ENCODE measurements at regions not wholly inside any gene's neighbourhood (a gene's known extent, or its start where the extent isn't known, plus 50 kb on each side); places are given as distances from the start of the nearest gene placed in this dataset.

DNA sequence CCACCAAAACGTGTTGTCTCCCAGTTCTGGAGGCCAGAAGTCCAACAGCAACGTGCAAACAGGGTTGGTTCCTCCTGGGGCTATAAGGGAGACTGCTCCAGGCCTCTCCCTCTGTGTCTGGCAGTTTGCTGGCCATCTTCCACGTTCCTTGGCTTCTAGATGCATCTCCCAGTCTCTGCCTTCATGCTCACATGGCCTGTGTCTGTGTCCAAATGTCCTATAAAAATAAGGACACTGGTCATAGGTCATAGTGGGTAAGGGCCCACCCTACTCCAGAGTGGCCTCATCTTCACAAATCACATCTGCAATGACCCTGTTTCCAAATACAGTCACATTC, 69.4 kb upstream of the TAF1B start:
- DNase-seq = no peak

GRCh38 chr2:9774266-9774665, 69.0 kb upstream of the TAF1B start:
- DNase-seq = no peak

GRCh38 chr2:9775351-9775750, 67.9 kb upstream of the TAF1B start:
- no peak for DNase-seq

DNA sequence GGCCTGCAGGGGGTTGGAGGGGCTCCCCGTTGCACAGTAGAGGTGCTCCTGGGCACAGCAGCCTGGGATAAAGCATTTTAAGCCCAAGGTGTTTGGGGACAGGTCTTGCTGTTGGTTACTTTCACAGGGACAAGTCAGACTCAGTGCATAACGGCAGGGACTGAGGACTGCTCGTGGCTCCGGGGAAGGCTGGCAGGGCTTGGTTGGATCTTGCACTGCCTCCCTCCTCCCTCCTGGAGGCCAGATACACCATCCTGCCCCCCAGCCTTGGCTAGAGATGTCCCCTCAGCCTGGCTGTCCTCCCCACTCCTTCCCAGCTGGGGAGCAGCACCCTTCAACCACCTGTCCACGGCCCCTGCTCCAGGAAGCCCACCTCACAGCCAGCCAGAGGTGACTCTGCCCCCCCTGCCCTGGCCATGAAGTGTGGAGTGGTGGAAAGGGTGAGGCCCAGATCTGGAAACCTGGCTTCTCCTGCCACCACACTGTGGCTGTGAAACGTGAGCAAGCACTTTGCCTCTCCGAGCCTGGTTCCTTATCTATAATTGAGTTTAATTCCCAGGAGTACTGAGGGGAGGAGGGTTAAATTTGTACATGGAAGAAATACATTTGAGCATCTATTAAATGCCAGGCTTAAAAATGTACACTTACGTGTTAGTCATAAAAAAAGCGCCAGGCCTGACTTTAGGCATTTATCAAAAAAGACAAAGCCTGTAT, 67.1 kb upstream of the TAF1B start:
- no peak for DNase-seq

DNA sequence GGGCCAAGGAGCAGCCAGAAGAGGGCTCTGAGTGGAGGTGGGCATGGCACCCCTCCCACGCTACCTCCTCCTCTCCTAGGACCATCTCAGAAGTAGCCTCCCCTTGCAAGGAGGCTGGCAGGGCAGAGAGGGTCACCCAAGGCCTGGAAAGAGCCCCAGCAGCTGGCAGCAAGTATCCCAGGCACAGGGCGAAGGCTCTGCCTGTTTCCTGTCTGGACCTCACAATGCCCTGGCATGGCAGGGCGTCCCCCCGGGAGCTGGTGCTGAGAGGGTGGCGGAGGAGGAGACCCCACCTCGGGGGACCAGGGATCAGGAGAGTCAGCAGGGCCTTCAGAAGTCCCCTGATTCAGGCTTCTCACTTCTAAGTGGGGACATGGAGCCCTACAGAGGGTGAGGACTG, 66.2 kb upstream of the TAF1B start:
- DNase-seq = no peak

DNA sequence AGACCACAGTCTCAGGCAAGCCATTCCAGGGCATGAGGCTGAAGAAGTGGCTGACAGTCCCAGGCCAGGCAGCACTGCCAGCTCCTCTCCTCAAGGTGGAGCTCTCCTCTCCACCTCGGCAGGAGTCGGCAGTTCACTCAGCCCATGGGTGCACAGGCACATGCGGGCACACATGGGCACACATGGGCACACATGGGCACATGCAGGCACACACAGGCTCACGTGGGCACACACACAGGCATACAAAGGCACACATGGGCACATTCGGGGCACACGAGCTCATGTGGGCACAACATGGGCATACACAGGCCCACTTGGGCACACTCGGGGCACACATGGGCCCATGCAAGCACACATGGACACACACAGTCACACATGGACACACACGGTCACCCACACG, 65.3 kb upstream of the TAF1B start:
- no peak for DNase-seq

- no peak for DNase-seq
Measured at GRCh38 chr2:9778471-9779316, 64.6 kb upstream of the TAF1B start.

- DNase-seq = peak; percentile 58
Measured at GRCh38 chr2:9779596-9780264, 63.5 kb upstream of the TAF1B start.

DNA sequence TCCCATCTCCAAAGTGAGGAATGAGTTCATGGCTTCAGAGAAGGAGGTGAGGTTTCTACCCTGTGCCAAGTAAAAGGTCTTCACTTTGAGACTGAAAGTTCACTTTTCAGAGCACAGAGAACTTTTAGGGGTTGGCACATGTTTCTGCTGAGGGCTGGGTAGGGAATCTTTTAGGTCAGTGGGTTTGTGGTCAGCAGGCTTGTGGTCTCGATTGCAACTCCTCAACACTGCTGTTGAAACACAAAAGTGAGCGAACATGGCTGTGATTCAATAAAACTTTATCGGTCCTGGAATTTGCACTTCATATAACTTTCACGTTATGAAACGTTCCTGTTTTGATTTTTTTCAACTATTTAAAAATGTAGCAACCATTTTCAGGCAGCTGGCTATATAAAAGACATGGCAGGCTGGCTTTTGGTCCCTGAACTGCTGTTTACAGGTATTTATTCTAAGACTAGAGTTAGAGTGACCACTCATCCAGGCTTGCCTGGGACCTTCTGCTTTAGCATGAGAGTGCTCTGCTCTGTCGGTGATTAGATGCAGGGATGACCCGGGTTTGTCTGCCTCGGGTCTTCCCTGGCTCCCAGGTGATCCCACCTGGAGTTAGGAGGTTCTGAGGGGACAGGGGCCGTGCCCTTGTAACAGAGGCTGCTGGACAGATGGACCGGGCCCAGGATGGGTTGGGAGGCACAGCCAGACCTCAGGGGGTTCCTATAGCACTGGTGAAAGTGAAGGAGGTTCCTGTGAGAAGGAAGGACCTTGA, 62.7 kb upstream of the TAF1B start:
- peak; percentile 55 for DNase-seq

GRCh38 chr2:9781252-9781651, 62.0 kb upstream of the TAF1B start:
- DNase-seq = no peak

DNA sequence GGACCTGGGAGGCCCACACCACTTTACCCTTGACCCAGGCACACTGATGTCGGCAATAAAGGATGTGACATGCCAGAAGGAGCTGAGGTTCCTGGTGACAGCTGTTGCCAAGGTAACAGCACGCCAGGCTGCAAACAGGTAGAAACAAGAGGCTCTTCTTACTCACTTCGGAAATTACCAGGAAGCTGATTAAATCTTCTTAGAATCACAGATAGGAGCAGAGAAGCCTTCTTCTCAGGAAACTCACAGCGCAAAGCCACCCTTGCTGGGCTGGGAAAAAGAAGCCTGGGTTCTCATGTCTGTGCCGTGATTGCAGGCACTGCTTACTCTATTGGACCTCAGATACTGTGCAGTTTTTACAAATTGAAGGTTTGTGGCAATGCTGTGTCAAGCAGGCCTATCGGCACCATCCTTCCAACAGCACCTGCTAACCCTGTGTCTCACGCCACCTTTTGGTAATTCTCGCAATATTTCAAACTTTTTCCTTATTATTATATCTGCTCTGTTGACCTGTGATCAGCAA, 61.0 kb upstream of the TAF1B start:
- DNase-seq = peak; percentile 86

- DNase-seq = no peak
Measured at GRCh38 chr2:9789371-9789770, 53.9 kb upstream of the TAF1B start.

- DNase-seq = no peak
Measured at GRCh38 chr2:9790702-9791225, 52.5 kb upstream of the TAF1B start.

DNA sequence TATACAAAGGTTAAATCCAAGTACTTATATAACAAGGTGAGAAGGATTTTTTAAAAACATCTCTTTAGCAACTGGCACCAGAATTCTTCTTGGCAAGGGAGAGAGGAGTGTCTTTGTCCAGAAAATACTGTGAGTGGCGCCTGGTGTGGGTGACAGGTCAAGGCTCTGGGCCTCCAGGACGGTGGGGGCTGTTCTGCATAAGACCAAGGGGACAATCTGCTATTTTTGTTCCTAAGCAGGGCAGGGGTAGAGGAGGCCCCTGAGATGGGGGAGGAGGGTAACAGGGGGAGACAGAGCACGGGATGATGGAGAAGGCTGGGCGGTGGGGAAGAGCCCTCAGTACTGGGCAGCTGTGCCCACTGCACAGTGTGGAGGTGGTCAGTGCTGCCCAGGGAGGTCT, 51.6 kb upstream of the TAF1B start:
- no peak for DNase-seq

- DNase-seq = no peak
Measured at GRCh38 chr2:9793156-9793917, 49.9 kb upstream of the TAF1B start.
